AG08396 (cell line): ENCODE measurements at regions not wholly inside any gene's neighbourhood (a gene's known extent, or its start where the extent isn't known, plus 50 kb on each side); places are given as distances from the start of the nearest gene placed in this dataset.
A peak's percentile ranks its signal among the peaks of the same experiment; 100 is the strongest.
"Not testable (repeated sequence)": the region's sequence is repeated elsewhere in the genome, so short reads cannot be mapped to it uniquely, and the experiment has no call there.

ENCODE experiments used
- DNase-seq: peaks from one replicate; pipeline ENCODE4 v3.0.0; 2012; ENCODE audit warnings: low spot score, mixed read lengths

GRCh38 chr2:4916094-4916493 lies 776.1 kb upstream of the SOX11 start:
- no peak for DNase-seq

DNA sequence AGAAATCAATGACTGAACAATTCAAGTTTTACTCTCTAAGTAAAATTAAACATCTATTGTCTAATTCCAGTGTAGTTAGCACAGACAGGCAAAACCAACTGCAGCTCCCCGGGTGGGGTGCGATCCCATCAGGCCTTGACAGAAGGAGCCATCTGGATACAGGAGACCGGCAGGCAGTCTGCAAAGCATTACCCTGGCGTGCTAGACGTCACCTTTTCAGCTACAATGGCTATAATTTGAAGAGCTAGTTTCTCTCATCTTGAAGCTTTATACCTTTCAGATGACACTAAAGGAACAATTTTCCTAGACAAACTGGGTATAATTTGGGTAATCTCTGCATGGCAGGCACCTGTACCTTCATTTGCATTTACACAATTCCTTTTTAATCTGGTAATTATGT lies 761.5 kb upstream of the SOX11 start:
- no peak for DNase-seq

GRCh38 chr2:4931721-4932365 lies 760.3 kb upstream of the SOX11 start:
- DNase-seq, result no peak

GRCh38 chr2:4935291-4935690 lies 756.9 kb upstream of the SOX11 start:
- DNase-seq, result not testable (repeated sequence)

- DNase-seq, result no peak
These were observed 754.6 kb upstream of the SOX11 start for GRCh38 chr2:4937550-4937949.

- no peak for DNase-seq
These were observed 754.0 kb upstream of the SOX11 start for GRCh38 chr2:4938206-4938605.

- DNase-seq, result no peak
These were observed 749.7 kb upstream of the SOX11 start for GRCh38 chr2:4942441-4942840.

DNA sequence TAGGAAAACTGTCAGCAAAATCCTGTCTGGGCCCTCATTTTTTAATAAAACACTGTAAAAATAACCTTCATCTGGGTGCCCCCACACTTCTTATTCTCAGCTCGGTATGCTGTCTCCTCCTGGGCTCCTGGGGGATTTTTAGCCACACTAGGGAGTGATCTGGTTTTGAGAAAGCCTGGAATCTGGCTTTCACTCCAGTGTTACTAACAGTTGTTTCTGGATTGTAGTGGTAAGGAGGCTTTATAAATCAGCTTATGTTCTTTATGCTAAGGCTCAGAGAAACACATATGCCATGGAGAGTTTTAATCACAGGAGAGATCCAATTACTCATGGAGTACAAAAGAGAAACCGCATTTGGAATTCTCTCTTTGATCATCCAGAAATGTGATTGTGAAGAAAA lies 744.3 kb upstream of the SOX11 start:
- no peak for DNase-seq

DNA sequence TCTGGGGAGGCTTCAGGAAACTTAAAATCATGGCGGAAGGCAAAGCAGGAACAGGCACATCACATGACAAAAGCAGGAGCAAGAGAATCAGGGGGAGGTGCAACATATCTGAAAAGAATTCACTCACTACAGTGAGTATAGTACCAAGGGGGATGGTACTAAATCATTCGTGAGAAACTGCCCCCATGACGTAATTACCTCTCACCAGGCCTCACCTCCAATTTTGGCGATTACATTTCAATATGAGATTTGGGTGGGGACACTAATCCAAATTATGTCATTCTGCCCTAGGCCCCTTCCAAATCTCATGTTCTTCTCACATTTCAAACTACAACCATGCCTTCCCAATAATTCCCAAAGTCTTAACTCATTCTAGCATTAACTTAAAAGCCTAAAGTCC lies 740.8 kb upstream of the SOX11 start:
- DNase-seq, result no peak

- DNase-seq, result no peak
These were observed 733.0 kb upstream of the SOX11 start for GRCh38 chr2:4959219-4959618.

DNA sequence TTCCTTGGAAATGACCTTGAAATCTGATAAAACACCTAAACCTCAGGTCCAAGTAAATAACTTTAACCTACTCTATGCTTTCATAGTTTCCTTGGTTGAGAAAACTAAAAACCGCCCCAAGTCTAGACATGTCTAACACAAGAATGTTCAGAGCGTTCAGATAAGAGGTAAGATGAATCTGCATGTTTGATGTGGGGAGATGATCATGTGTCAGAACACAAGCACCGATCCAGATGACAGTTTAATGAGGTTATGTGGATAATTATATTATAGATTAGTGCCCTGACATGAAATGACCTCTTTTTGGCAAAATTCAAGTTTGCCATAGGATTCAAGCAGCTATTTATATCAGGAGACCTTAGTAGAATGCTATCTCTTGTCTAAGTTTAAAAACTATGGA lies 729.8 kb upstream of the SOX11 start:
- DNase-seq, result no peak

- no peak for DNase-seq
These were observed 729.1 kb upstream of the SOX11 start for GRCh38 chr2:4963106-4963505.

DNA sequence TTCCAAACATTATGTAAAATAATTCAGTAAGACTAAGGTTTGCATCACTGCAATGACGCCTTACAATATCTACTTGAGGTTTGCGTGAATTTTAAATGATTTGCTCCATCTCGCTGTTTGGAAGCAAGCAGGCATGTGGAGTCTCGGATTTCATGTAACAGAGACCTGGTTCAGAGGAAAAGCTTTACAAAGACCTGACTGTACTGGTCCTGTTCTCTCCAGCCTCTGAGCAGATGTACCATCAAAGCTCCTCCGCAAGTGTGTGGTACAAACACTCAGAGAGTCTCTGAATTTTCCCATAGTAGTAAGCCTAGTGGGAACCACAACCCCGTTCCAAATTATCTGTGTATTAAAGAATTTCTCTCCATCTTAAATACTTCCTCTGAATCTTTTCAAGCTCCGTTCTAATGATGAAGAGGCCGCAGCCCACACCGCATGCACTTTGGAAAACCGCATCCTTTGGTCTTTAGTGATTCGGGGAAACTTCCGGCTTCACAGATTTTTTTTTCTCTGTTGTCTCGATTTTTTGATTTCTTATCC lies 728.1 kb upstream of the SOX11 start:
- no peak for DNase-seq

DNA sequence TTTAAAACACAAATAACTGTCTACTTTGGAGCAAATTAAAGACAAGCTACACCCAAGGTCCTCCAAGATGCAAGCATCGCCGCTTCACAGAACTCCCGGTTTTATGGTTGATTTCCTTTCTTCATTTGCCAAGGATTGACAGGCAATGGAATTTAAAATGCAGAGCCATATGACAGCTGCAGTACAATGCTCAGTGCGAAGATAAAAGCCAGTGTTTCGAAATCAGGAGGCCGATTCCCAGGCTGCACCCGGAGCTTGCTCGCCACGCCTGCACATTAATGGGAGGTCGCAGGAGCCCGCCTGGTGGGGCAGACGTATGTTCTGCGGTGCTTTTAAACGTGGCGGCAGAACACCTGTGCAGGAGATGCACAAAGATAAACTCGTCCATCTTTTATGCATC lies 727.6 kb upstream of the SOX11 start:
- DNase-seq, result no peak

DNA sequence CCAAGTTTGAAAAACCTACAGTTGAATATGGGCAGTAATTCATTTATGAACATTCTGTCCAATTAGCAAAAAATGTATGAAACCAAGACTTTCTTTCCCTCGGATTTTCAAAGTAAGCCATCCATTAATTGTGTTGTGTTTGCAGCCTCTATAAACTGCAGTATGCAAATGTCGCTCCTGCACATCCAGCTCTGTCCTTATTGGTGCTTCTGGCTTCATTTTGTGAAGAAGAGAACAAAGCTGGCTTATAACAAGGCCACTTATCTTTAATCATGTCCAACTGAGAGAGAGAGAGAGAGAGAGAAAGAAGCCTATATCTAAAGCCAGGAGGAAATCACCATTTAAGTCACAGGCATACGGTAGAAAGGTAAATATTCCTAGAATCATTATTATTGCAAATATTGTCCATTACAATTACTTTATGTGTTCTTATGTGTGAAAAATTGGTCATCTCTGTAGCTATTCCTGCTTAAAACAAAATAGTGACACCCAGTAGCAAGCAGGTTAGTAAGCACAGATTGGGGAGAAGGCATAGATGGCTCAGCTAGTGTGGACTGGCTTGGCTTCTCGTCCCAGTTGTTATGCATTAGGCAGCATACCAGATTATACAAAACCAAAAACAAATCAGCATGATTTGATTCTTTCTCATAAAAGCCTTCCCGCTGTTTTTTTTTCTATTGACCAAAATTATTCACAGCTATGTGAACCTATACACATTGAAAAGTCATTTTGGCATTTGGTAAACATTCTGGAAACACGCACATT lies 726.4 kb upstream of the SOX11 start:
- DNase-seq, result no peak

DNA sequence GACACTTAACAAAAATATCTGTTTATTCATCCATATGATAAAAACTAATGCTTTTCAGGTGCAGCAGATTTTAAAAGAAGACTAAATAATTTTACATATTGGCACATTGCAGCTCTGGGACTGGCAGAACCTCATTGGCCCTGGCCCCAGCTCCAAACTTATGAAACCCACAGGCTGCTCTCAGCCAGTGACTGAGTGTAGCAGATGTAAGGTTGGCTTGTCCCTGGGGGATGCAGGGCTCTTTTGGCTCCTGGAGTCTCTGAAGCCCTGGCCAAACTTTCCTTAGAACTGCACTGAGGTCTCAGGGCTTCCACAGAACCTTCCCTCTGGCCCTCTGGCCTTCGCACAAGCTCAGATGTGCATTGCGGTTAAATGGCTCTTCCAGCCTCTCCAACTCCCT lies 725.0 kb upstream of the SOX11 start:
- no peak for DNase-seq

GRCh38 chr2:4972472-4972871 lies 719.7 kb upstream of the SOX11 start:
- no peak for DNase-seq

- no peak for DNase-seq
These were observed 718.8 kb upstream of the SOX11 start for GRCh38 chr2:4973354-4973753.

DNA sequence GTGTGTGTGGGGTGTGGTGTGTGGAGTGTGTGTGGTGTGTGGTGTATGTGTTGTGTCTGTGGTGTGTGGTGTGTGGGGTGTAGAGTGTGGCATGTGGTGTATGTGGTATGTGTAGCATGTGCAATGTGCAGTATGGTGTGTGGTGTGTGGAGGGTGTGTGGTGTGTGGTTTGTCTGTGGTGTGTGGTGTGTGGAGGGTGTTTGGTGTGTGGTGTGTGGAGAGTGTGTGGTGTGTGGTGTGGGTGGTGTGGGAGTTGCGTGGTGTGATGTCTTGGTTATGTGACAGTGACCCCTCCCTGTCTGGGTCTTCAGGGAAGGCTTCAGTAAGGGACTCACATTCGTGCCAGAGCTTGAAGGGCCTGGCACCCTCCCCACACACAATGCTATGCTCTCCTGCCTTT lies 718.2 kb upstream of the SOX11 start:
- peak; percentile 8 for DNase-seq

- DNase-seq, result no peak
These were observed 715.8 kb upstream of the SOX11 start for GRCh38 chr2:4976407-4976806.

DNA sequence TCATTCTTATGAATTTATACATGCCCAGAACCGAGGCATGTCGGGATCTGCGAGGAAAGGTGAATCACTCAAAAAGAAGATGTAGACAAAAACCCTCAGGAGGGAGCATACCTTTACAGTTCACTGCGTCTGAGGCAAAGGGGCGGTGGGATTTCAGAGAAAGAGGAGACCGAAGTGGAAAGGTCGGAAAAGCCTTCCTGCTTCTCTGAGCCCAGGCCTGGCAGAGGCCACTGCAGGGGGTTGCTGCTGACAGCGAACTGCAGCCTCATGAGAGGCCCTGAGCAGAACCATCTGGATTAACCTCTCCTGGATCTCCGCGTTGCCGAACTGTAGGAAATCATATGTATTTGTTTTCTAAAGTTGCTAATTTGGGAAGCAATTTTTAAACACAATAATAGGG lies 713.1 kb upstream of the SOX11 start:
- DNase-seq, result no peak

GRCh38 chr2:4980995-4981394 lies 711.2 kb upstream of the SOX11 start:
- no peak for DNase-seq

DNA sequence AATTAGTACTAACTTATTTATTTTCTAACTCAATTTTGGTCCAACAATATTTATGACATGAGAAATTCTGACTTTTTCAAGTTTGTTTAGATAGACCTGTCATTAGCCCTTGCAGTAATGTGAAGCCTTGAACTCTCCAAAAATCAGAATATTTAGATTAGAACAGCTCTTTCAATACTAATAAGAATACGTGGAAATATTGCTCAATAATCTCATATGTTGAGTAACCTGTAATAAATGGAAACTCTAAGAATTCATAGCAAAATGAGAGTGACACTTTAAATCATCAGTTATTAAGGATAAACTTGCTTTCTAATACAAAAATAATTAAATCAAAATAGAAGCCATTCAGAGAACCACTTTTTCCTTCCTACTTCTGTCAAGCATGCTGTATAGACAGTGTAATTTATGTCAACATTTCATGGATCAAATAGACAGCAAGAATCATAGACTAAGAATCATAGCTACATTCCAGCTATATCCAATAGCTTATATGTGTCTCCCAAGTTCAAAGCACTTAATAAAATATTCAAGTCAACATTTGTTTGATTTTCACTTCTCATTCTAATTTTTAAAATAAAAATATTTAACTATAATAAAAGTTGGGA lies 710.3 kb upstream of the SOX11 start:
- no peak for DNase-seq
